GM18951 (cell line): ENCODE measurements at regions not wholly inside any gene's neighbourhood (a gene's known extent, or its start where the extent isn't known, plus 50 kb on each side); places are given as distances from the start of the nearest gene placed in this dataset.

ENCODE experiments used
- POLR2A ChIP-seq: IDR thresholded peaks from 4 replicates; pipeline ENCODE4 v1.6.1; 2011; ENCODE audit warnings: mild to moderate bottlenecking; ENCODE audit not compliant: insufficient read length, insufficient read depth; ENCODE audit errors: extremely low read depth
- in situ Hi-C: fragments of 300-500 bp; cut with MboI; formaldehyde crosslinking; loops from one replicate; pipeline ENCODE4 v1.12.0; 2022; ENCODE audit warnings: low sequenced_read_pairs, mixed read lengths, inconsistent platforms; ENCODE audit not compliant: unreplicated experiment

DNA sequence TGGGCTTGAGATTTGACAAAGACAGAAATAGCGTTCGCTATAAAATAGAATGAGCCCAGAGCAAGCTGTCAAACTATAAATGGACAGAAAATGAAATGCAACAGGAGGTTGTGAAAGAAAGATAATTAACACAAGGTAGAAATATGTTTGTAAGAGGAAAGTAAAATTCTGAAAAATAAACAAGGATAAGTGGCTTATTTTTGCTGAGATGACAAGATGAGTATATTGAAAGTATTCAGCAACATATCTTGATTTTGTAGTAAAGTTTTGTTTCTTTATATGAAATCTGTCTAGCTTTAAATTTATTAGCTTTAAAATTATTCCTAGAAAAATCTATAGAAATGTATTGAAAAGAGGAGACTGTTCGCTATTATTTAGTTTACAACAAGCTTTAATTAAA lies 111.9 kb upstream of the RPS23 start:
- no peak for TF ChIP-seq POLR2A
- in situ Hi-C loops, result no loop called here

DNA sequence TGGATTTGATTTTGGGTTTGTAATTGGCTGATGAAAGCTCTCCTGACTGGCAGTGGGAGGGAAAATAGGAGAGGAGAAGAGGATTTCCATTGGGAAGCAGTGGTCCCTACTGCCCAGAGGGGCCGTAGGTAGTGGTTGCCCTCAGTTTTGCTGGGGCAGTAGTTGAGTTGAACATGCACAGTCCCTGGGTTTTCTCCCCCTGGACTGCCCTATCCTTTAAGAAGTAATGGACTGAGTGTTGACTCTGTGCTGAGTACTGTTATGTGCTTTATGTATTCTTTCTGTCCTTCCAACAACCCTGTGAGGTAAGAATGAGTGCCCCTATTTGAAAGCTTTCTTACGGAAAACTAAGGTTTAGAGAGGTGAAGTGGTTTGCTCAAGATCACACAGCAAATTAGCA lies 111.2 kb upstream of the RPS23 start:
- in situ Hi-C loops, result no loop called here
- no peak for TF ChIP-seq POLR2A

DNA sequence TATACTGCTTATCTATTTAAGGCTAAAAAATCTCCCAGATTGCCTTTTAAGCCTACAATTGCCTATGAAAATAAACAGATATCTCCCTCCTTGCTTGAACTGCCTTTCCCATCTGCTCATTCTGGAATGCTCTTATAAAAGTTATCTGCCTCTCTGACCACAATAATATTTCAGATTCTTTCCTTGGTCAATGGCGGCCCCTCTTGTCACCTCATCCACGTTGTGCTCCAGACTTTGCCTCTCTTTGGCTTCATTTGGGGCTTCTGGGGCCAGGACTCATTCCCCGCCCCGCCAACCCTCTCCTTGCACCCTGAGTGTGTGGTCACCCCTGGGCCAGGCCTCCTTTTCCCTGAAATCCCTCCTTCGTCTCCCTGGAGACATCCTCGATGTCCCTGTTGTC lies 110.0 kb upstream of the RPS23 start:
- in situ Hi-C loops, result no loop called here
- TF ChIP-seq POLR2A, result no peak

DNA sequence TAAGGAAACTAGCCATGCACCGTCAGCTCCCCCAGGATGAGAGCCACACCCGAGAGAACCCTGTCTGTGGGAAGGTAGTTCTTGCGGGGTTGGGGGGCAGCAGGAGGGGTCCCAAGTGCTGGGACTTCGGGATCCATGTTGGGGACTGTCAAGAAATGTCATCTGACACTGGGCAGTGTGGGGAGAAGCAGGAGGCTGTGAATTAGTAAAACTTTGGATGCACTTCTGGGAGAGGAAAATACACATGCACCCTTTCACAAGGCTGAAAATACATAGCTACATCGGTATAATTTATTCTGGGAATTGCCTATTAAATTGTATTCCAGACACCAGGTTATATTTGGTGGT lies 109.6 kb upstream of the RPS23 start:
- no peak for TF ChIP-seq POLR2A
- in situ Hi-C loops, result no loop called here

DNA sequence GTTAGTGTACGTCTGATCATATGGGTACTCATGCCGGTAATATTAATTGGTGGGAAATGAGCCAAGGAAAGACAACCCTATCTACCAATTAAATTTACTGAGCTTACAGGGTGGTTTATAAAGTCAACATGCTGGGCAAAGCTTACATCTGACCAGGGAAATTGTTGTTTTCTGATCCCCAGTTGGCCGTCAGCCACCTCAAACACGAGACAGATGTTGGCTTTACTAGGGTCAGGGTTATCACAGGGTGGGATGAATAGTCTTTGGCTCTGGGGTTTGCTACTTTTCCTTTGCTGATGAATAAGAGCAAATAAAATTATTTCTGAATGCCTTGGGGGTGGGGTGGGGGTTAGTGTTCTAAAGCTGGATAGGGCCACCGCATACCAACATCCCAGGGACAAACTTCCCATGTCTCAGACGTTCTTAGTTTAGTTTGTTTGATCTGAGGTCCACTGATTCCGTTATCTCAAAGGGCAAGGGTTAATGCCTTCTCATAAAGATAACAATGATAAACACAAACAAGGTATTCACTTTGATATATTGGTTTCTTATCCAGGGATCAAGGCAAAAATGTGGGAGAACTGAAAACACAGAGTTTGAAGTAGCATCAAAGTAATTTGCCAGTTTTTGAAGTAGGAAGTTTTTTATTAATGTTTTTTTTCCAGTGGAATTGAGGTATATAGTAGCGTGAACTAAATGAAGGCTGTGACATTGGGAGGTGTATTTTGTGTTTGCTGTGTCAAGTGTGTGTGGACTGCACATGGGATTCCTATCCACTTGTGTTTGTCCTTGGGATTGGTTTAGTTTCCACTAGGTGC lies 109.1 kb upstream of the RPS23 start:
- TF ChIP-seq POLR2A, result no peak
- in situ Hi-C loops, result no loop called here

DNA sequence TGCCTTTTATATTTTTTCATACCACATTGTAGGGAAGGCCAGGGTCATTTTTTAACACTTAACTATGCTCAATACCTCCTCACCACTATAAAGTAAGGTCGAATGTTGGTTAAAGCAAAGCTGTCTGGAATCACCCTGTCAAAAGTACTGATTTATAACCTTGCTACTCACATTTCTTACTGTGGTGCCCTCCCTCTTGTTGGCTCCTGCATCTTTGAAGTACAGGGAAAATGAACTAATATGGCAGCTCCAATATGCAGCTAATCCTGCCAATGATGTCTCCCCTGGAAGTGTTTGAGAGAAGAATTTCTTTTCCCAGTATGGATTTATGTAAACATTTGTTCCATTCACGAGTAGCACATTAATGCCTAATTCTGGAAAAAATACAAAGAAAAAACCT lies 108.4 kb upstream of the RPS23 start:
- in situ Hi-C loops, result no loop called here
- no peak for TF ChIP-seq POLR2A

DNA sequence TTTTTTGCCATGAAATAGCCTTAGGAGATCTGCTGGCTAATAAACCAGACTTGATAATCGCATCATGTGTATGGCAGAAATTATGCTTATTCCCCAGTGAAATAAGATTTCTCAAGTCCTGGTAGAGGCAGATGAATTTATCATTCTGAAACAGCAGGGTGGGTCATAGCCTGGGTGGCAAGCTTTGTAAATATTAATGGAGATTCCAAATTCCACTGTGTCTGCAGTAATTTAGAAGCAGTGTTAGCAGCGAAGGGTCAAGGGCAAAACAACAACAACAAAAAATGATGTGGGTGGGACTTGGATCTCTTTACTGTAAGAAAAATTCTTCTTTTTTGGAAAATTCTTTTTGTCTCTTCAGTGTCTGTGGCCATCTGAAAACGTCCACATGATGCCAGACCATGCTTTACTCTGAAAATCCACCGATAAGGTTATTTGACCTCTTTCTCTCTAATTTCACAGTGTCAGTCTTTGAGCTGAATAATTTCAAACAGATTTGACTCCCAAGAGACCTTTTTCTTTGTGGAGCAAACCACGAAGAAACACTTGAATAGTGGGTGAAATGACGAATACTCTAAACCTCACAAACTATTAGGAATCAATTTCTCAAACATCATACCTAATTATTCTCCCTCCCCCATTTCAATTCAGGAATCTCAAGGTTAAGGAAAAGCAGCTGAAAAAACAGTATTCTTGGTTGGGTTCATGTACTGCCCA lies 106.0 kb upstream of the RPS23 start:
- TF ChIP-seq POLR2A, result no peak
- in situ Hi-C loops, result no loop called here

DNA sequence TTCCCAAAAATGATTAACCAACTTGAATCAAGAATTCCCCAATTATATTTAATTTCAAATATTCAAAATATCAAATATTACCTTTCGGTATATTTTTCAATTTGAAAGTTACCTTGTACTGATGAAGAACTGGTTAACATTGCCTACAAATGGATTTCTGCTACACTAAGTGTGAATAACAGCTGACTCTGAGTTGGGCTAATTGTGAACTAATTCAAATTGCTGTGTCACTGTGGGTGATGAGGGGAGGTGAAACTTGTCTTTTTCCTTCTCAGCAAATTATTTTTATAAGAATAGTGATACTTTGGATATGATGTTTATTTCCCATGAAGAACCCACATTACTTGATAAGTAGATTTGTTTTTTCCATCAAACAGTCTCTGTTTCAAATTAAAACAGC lies 103.4 kb upstream of the RPS23 start:
- in situ Hi-C loops, result no loop called here
- TF ChIP-seq POLR2A, result no peak

DNA sequence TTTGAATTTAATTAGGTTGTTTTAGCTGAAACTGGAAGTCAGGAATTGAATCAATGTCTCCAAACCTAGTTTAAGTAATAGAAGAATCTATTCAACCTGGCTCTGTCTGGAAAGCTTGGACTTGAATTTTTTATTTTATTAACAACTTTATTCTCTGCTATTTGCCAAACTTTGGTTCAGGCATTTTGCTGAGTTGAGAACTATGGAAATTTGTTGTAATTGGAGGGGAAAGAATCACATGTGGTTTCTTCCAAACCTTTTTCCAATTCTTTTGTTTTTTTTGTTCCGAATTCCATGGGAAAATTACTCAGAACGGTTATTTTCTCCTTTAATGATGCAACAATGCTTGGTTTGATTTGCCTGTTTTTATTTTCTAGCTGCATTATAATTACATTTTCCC lies 98.2 kb upstream of the RPS23 start:
- in situ Hi-C loops, result no loop called here

DNA sequence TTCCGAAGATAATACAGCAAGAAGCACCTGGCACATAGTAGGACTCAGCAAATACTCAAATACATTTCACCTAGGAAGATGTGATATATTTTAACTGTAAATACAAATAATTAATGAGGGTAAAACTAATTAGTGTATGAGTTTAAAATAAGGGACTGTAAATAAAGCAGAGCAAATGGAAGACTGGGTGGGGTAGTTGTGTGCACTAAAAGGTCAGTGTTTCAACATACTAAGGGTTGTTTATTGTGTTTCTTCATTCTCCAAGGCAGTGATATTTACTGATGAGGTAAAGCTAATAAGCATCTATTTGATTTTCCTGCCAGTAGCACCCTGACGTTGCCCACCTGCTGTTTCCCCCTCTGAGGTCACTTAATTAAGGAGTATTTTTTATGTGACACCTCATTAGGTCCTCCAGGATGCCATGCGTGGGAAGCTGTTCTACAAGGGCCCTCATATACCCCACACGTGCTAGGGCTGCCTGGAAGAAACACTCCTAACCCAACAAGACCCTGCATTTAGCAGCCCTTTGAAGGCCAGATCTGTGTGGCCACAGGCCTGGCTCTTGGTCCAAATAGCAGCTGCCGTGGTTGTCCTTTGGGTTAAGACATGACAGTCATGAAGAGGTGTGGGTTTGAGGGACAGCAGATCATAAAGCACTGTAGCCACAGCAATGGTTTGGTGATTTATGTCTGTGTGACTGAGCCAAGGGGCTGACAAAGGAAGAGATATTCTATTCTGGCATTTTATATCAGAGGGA lies 97.5 kb upstream of the RPS23 start:
- in situ Hi-C loops, result no loop called here
- no peak for TF ChIP-seq POLR2A

More for the DNA sequence above, 98.2 kb upstream of the RPS23 start:
- TF ChIP-seq POLR2A, result no peak

DNA sequence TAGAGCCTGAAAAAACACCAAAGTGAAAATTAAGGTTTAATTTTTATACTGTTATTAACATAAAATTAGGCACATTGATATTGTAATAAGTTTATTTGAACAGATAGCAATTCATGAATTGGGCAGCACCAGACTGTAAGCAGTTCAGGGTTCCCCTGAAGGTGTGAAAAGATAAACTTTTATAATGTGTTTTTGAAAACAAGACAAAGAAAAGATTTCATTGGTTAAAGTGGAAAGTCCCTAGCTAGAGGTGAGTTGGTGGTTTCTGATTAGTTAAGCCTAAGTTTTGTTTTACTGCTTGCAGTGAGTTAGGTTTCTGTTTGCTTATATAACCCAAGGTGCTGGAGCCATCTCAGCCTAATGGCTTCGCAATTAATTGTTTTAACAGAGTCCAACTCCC lies 96.5 kb upstream of the RPS23 start:
- TF ChIP-seq POLR2A, result no peak
- in situ Hi-C loops, result no loop called here

DNA sequence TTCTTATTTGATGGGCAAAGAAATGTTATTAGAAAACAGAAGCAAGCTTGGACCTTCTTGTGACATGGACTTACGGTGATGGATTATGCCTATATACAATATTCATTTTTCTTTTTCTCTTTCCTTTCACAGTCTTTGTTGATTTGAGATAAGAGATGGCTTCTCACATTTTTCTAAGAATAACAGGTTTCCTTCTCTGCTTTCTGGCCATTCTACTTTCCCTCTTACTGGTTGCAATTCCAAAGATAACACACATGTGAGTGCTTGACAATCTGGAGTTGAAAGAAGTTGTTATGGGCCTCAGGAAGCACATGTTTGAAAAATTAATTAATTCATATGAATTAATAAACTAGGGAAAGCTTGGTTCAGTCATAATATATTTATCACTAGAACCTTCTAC lies 89.8 kb upstream of the RPS23 start:
- in situ Hi-C loops, result no loop called here
- no peak for TF ChIP-seq POLR2A

DNA sequence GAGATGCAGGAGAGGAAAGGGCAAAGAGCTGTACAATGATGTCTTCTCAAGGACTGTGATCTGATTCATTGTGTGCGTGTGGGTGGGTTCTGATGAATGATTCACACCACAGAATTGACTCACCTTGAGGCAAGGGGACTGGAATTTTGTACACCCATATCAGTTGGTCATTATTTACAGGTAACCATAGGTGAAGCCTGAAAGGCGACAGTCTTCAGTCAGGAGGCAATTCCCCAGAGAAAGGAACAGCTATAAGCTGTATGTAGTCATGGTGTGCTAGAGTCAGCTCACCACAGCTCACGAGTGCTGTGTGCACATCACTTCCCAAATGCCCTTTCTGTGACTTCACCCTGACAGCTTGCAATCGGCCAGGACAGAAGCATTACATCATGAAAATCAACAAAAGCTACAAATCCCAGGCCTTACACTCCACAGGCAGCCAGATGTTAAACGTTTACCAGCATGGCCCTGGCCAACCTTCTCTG lies 87.6 kb upstream of the RPS23 start:
- in situ Hi-C loops, result no loop called here
- TF ChIP-seq POLR2A, result no peak
